ENCODE measurements at regions not wholly inside any gene's neighbourhood (a gene's known extent, or its start where the extent isn't known, plus 50 kb on each side); places are given as distances from the start of the nearest gene placed in this dataset.
"Not testable (repeated sequence)": the region's sequence is repeated elsewhere in the genome, so short reads cannot be mapped to it uniquely, and the experiment has no call there.

DNA sequence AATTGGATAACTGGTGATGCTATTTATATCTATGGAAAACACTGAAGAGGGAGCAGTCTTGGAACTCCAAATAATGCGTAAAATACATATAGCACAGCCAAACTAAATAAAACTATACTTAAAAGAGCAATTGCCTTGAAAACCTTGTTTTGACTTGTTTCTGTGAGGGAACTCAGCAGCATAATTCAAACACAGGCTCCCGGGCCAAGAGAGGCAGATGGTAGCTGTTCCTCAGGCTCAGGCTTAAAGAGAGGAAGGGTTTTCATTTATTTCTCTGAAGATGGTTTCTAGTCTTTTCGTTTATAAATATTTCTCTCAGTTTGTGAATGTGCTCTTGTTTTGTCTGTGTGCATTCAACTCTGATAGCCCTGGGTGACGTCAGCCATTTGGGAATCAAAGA is 82.4 kb downstream of the FANCF start:
- ChIA-PET POLR2A (no interaction called here), CTCF (no interaction called here)
- no peak for TF ChIP-seq CTCF (IDR thresholded peaks at IDR 0.05; ENCODE audit: insufficient read depth, low read depth, low read length)
- Histone ChIP-seq H3K27me3 (ENCODE audit: control insufficient read depth, insufficient read depth, low read length) (no peaks in the 10 kb centered on the region), H3K36me3 (ENCODE audit: control insufficient read depth, insufficient read depth, low read length) (no peaks in the 10 kb centered on the region), H3K4me3 (ENCODE audit: low read depth, low read length) (no peak overlapping the region)
- DNase-seq (ENCODE audit: low read depth), result no peak

- no peak overlapping the region for H3K4me3 ChIP-seq (ENCODE audit: low read depth, low read length)
- 0 out of 2 replicates have a peak, but pooled peaks have one; percentile 18 for TF ChIP-seq CTCF (IDR thresholded peaks at IDR 0.05; ENCODE audit: insufficient read depth, low read depth, low read length)
- no peak for DNase-seq (ENCODE audit: low read depth)
- H3K27me3 ChIP-seq (ENCODE audit: control insufficient read depth, insufficient read depth, low read length), result no peaks in the 10 kb centered on the region
- POLR2A ChIA-PET, result no interaction called here
- CTCF ChIA-PET, result interaction anchor here (0.5 to 1.0 kb wide), 2 partner anchors 13 to 50 kb away, joined by 3 read pairs; no protein-coding TSS in a partner anchor
- H3K36me3 ChIP-seq (ENCODE audit: control insufficient read depth, insufficient read depth, low read length), result no peaks in the 10 kb centered on the region
These were observed 85.8 kb downstream of the FANCF start for GRCh38 chr11:22539821-22540256.

GRCh38 chr11:22536071-22536470 is 89.6 kb downstream of the FANCF start:
- POLR2A ChIA-PET, result no interaction called here
- DNase-seq (ENCODE audit: low read depth), result no peak
- no peaks in the 10 kb centered on the region for H3K27me3 ChIP-seq (ENCODE audit: control insufficient read depth, insufficient read depth, low read length)
- no peaks in the 10 kb centered on the region for H3K36me3 ChIP-seq (ENCODE audit: control insufficient read depth, insufficient read depth, low read length)
- CTCF ChIA-PET, result no interaction called here
- TF ChIP-seq CTCF (IDR thresholded peaks at IDR 0.05; ENCODE audit: insufficient read depth, low read depth, low read length), result no peak
- no peak overlapping the region for H3K4me3 ChIP-seq (ENCODE audit: low read depth, low read length)

GRCh38 chr11:22528612-22529429 is 96.8 kb downstream of the FANCF start:
- CTCF ChIA-PET, POLR2A ChIA-PET: not testable (repeated sequence)

GRCh38 chr11:22522225-22522624 is 103.4 kb downstream of the FANCF start:
- no peak for TF ChIP-seq CTCF (IDR thresholded peaks at IDR 0.05; ENCODE audit: insufficient read depth, low read depth, low read length)
- no peak for DNase-seq (ENCODE audit: low read depth)
- Histone ChIP-seq H3K4me3 (ENCODE audit: low read depth, low read length) (no peak overlapping the region), H3K36me3 (ENCODE audit: control insufficient read depth, insufficient read depth, low read length) (no peaks in the 10 kb centered on the region), H3K27me3 (ENCODE audit: control insufficient read depth, insufficient read depth, low read length) (no peaks in the 10 kb centered on the region)
- CTCF ChIA-PET, result no interaction called here
- POLR2A ChIA-PET, result no interaction called here

More at GRCh38 chr11:22528612-22529429, 96.8 kb downstream of the FANCF start:
- DNase-seq (ENCODE audit: low read depth); H3K27me3 ChIP-seq (ENCODE audit: control insufficient read depth, insufficient read depth, low read length); H3K4me3 ChIP-seq (ENCODE audit: low read depth, low read length); H3K36me3 ChIP-seq (ENCODE audit: control insufficient read depth, insufficient read depth, low read length): not testable (repeated sequence)

GRCh38 chr11:22521226-22521625 is 104.4 kb downstream of the FANCF start:
- ChIA-PET POLR2A (no interaction called here), CTCF (no interaction called here)
- no peak for DNase-seq (ENCODE audit: low read depth)
- no peak for TF ChIP-seq CTCF (IDR thresholded peaks at IDR 0.05; ENCODE audit: insufficient read depth, low read depth, low read length)
- Histone ChIP-seq H3K27me3 (ENCODE audit: control insufficient read depth, insufficient read depth, low read length) (no peaks in the 10 kb centered on the region), H3K36me3 (ENCODE audit: control insufficient read depth, insufficient read depth, low read length) (no peaks in the 10 kb centered on the region), H3K4me3 (ENCODE audit: low read depth, low read length) (no peak overlapping the region)

Measured in BJ (cell line).